DMS 273 treated with DMSO at 0.1 percent for 48 hours (cell line): ENCODE measurements at regions not wholly inside any gene's neighbourhood (a gene's known extent, or its start where the extent isn't known, plus 50 kb on each side); places are given as distances from the start of the nearest gene placed in this dataset.

ENCODE experiments used
- DNase-seq: peaks from one replicate; lab custom pipeline; 2025; lab: John Stamatoyannopoulos, UW

- no peak for DNase-seq
These were observed 963.2 kb downstream of the ROBO2 start for GRCh38 chr3:78003090-78003489.

- DNase-seq, result no peak
These were observed 964.7 kb downstream of the ROBO2 start for GRCh38 chr3:78004571-78004970.

- no peak for DNase-seq
These were observed 973.8 kb downstream of the ROBO2 start for GRCh38 chr3:78013653-78014052.

- no peak for DNase-seq
These were observed 976.0 kb downstream of the ROBO2 start for GRCh38 chr3:78015856-78016255.

GRCh38 chr3:78021710-78022109 lies 981.8 kb downstream of the ROBO2 start:
- DNase-seq, result no peak

GRCh38 chr3:78022232-78022631 lies 982.3 kb downstream of the ROBO2 start:
- no peak for DNase-seq

GRCh38 chr3:78023257-78023656 lies 983.4 kb downstream of the ROBO2 start:
- DNase-seq, result no peak

- DNase-seq, result no peak
These were observed 986.0 kb downstream of the ROBO2 start for GRCh38 chr3:78025916-78026315.

- DNase-seq, result no peak
These were observed 986.5 kb downstream of the ROBO2 start for GRCh38 chr3:78026318-78026828.

GRCh38 chr3:78029775-78030174 lies 989.9 kb downstream of the ROBO2 start:
- DNase-seq, result no peak

GRCh38 chr3:78035131-78035641 lies 995.3 kb downstream of the ROBO2 start:
- no peak for DNase-seq

- no peak for DNase-seq
These were observed 1001.6 kb downstream of the ROBO2 start for GRCh38 chr3:78041486-78041885.

- no peak for DNase-seq
These were observed 1006.7 kb downstream of the ROBO2 start for GRCh38 chr3:78046566-78046965.

GRCh38 chr3:78048698-78049097 lies 1008.8 kb downstream of the ROBO2 start:
- no peak for DNase-seq

- no peak for DNase-seq
These were observed 1009.6 kb downstream of the ROBO2 start for GRCh38 chr3:78049521-78049920.

- DNase-seq, result no peak
These were observed 1010.6 kb downstream of the ROBO2 start for GRCh38 chr3:78050276-78051065.

GRCh38 chr3:78052746-78053145 lies 1012.8 kb downstream of the ROBO2 start:
- DNase-seq, result no peak

GRCh38 chr3:78066287-78066686 lies 1026.4 kb downstream of the ROBO2 start:
- no peak for DNase-seq

GRCh38 chr3:78070188-78070587 lies 1030.3 kb downstream of the ROBO2 start:
- DNase-seq, result no peak

GRCh38 chr3:78076379-78076778 lies 1036.5 kb downstream of the ROBO2 start:
- no peak for DNase-seq

GRCh38 chr3:78077178-78077577 lies 1037.3 kb downstream of the ROBO2 start:
- no peak for DNase-seq

GRCh38 chr3:78077842-78078241 lies 1037.9 kb downstream of the ROBO2 start:
- DNase-seq, result no peak

- DNase-seq, result no peak
These were observed 1039.6 kb downstream of the ROBO2 start for GRCh38 chr3:78079514-78079913.

GRCh38 chr3:78086150-78086549 lies 1046.3 kb downstream of the ROBO2 start:
- DNase-seq, result no peak
